Trophoblast cell (in vitro differentiated cells and primary cell): ENCODE measurements at regions not wholly inside any gene's neighbourhood (a gene's known extent, or its start where the extent isn't known, plus 50 kb on each side); places are given as distances from the start of the nearest gene placed in this dataset.
A peak's percentile ranks its signal among the peaks of the same experiment; 100 is the strongest.

ENCODE experiments used
- DNase-seq, 2 donors: peaks; one replicate each; pipeline ENCODE4 v3.0.0-alpha.2; 2016
- H2AFZ ChIP-seq: 2 replicates; pipeline ENCODE4 v1.6.1; 2013; ENCODE audit warnings: low read length, moderate library complexity, mild to moderate bottlenecking; ENCODE audit not compliant: insufficient read depth, poor library complexity
- H2AK5ac ChIP-seq: 2 replicates; pipeline ENCODE4 v1.6.1; 2013; ENCODE audit warnings: mild to moderate bottlenecking, low read length
- H2BK120ac ChIP-seq: 2 replicates; pipeline ENCODE4 v1.6.1; 2013; ENCODE audit warnings: low read length, mild to moderate bottlenecking, moderate library complexity; ENCODE audit not compliant: insufficient read depth, poor library complexity
- H2BK12ac ChIP-seq: 2 replicates; pipeline ENCODE4 v1.6.1; 2013; ENCODE audit warnings: mild to moderate bottlenecking, low read length, moderate library complexity
- H2BK5ac ChIP-seq: 2 replicates; pipeline ENCODE4 v1.6.1; 2013; ENCODE audit warnings: low read length, low read depth, moderate library complexity, mild to moderate bottlenecking; ENCODE audit not compliant: poor library complexity
- H3K14ac ChIP-seq: 2 replicates; pipeline ENCODE4 v1.6.1; 2013; ENCODE audit warnings: mild to moderate bottlenecking, low read length
- H3K18ac ChIP-seq: 2 replicates; pipeline ENCODE4 v1.6.1; 2013; ENCODE audit warnings: mild to moderate bottlenecking, low read length
- H3K23ac ChIP-seq: 2 replicates; pipeline ENCODE4 v1.6.1; 2013; ENCODE audit warnings: low read length
- H3K27ac ChIP-seq: 2 replicates; pipeline ENCODE4 v1.5.1; 2013; ENCODE audit warnings: low read depth, mild to moderate bottlenecking, inconsistent platforms, low read length, moderate library complexity
- H3K27me3 ChIP-seq: 2 replicates; pipeline ENCODE4 v1.6.1; 2013; ENCODE audit warnings: inconsistent platforms, mild to moderate bottlenecking, low read length, moderate library complexity; ENCODE audit not compliant: insufficient read depth
- H3K36me3 ChIP-seq, 2 experiments: 1 replicate in 1 of 2; 2 replicates in 1 of 2; pipeline ENCODE4 v1.6.1; 2013; ENCODE audit warnings: low read length in 2 of 2, mild to moderate bottlenecking in 2 of 2, moderate library complexity in 1 of 2; ENCODE audit not compliant: insufficient read depth in 2 of 2, control insufficient read depth in 1 of 2
- H3K4ac ChIP-seq: 2 replicates; pipeline ENCODE4 v1.6.1; 2013; ENCODE audit warnings: low read depth, mild to moderate bottlenecking, low read length, moderate library complexity
- H3K4me1 ChIP-seq, 2 experiments: 1 replicate in 1 of 2; 2 replicates in 1 of 2; pipeline ENCODE4 v1.6.1; 2013; ENCODE audit warnings: low read length in 2 of 2, mild to moderate bottlenecking in 2 of 2, moderate library complexity in 1 of 2; ENCODE audit not compliant: insufficient read depth in 2 of 2, control insufficient read depth in 1 of 2
- H3K4me2 ChIP-seq: 2 replicates; pipeline ENCODE4 v1.6.1; 2013; ENCODE audit warnings: inconsistent platforms, mild to moderate bottlenecking, low read length, moderate library complexity
- H3K4me3 ChIP-seq: 2 replicates; pipeline ENCODE4 v1.5.1; 2013; ENCODE audit warnings: mild to moderate bottlenecking, low read depth, low read length, inconsistent platforms
- H3K79me1 ChIP-seq: one replicate; pipeline ENCODE4 v1.6.1; 2013; ENCODE audit warnings: low read length
- H3K79me2 ChIP-seq: 2 replicates; pipeline ENCODE4 v1.6.1; 2013; ENCODE audit warnings: low read length, mild to moderate bottlenecking; ENCODE audit not compliant: control insufficient read depth, insufficient read depth, poor library complexity
- H3K9ac ChIP-seq: 2 replicates; pipeline ENCODE4 v1.6.1; 2013; ENCODE audit warnings: mild to moderate bottlenecking, low read length
- H3K9me3 ChIP-seq: 2 replicates; pipeline ENCODE4 v1.6.1; 2013; ENCODE audit warnings: low read depth, mild to moderate bottlenecking, control low read depth, inconsistent platforms, low read length; ENCODE audit not compliant: insufficient read depth
- H4K12ac ChIP-seq: 2 replicates; pipeline ENCODE4 v1.6.1; 2013; ENCODE audit warnings: low read depth, mild to moderate bottlenecking, low read length, moderate library complexity
- H4K8ac ChIP-seq: 2 replicates; pipeline ENCODE4 v1.6.1; 2013; ENCODE audit warnings: low read depth, mild to moderate bottlenecking, low read length, moderate library complexity
- H4K91ac ChIP-seq: one replicate; pipeline ENCODE4 v1.6.1; 2013; ENCODE audit warnings: low read depth, mild to moderate bottlenecking, low read length, moderate library complexity
- WGBS: extraction: QIAGEN DNeasy Blood & Tissue Kit; methylation state at CpG from one replicate; pipeline ENCODE4 v1.1.7; 2013; ENCODE audit warnings: missing lambda C conversion rate; ENCODE audit not compliant: insufficient read length, insufficient coverage; ENCODE audit errors: extremely low coverage; 5-methylcytosine and 5-hydroxymethylcytosine counted together

DNA sequence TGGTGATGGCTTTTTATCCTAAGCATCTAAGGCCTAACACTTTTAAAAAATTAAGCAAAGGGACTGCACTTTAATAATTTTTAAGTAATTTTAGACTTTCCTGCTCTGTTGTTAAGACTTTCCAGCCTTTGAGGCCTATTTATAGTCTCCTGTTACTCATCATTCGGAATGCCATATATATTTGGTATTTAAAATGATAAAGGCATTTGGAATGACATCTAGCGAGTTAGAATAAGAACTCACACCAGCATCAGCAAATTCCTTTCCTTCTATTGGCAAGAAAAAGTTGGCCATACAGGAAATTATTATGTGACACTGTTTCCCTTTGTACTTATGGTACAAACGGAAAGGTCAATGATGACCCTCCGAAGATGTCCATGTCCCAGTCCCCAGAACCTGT, 88.1 kb upstream of the STMND1 start:
- no peak overlapping the region for H3K18ac ChIP-seq
- H3K9me3 ChIP-seq, result no peaks in the 10 kb centered on the region
- no peak overlapping the region for H2BK120ac ChIP-seq
- no peak overlapping the region for H3K9ac ChIP-seq
- no peaks in the 10 kb centered on the region for H3K79me1 ChIP-seq
- H4K8ac ChIP-seq, result no peak overlapping the region
- H3K23ac ChIP-seq, result no peak overlapping the region
- H3K27ac ChIP-seq, result no peak overlapping the region
- H3K27me3 ChIP-seq, result no peaks in the 10 kb centered on the region
- H3K4me1 ChIP-seq, result peaks cover 3 to 8% of the 10 kb centered on the region in 2 experiments
- DNase-seq, result peak; percentile 42 to 88
- H2BK5ac ChIP-seq, result no peak overlapping the region
- H3K4me2 ChIP-seq, result no peak overlapping the region
- no peak overlapping the region for H2AFZ ChIP-seq
- no peak overlapping the region for H3K14ac ChIP-seq
- no peak overlapping the region for H4K91ac ChIP-seq
- no CpG with 5 or more reads among the region's 4 CpGs for WGBS
- H3K36me3 ChIP-seq, result no peaks in the 10 kb centered on the region
- H2BK12ac ChIP-seq, result no peak overlapping the region
- no peak overlapping the region for H3K4me3 ChIP-seq
- no peak overlapping the region for H4K12ac ChIP-seq
- no peak overlapping the region for H3K4ac ChIP-seq
- H2AK5ac ChIP-seq, result no peak overlapping the region
- no peaks in the 10 kb centered on the region for H3K79me2 ChIP-seq

DNA sequence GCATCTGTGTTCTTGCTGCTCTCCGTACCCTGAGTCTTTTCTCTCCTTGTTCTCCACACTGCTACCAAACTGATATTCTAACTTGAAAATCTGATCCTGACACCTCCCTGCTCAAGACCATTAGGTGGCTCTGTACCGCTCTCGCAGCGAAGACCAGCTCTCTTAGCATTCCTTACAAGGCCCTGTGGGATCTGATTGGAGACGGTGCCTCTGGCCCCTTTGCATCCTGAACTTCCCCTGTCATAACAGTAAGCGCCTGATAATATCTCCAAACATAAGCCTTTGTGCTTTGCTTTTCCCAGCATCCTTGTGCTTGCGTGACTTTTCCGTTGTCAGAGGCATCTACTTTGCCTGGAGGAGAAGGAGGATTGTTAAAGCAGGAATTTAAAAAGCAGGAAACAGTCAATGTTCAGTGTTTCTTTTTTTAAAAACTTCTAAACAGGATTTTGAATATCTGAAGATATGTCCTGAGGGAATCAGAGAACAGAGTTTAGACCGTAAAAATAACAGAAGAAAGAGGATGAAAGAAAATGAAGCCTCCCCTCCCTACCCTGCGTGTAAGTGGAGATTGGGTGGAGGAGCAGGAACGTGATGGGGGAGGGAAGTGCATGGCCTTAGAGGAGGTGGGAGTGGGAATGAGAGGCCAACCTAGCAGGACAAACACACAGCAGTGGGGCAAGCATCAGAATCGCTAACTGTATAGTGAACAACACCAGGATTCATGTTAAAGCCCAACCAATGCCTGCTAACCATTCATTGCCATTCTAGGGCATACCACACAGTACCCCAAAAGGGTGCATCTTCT, 89.2 kb upstream of the STMND1 start:
- Histone ChIP-seq H3K27ac (peak overlapping the region; percentile 52), H3K23ac (no peak overlapping the region), H2BK5ac (no peak overlapping the region), H3K14ac (no peak overlapping the region), H3K9me3 (no peaks in the 10 kb centered on the region), H3K9ac (no peak overlapping the region), H2AK5ac (no peak overlapping the region), H3K79me1 (no peaks in the 10 kb centered on the region), H2BK12ac (no peak overlapping the region), H3K79me2 (no peaks in the 10 kb centered on the region), H3K4me3 (no peak overlapping the region), H3K4me1 (peaks cover 3 to 8% of the 10 kb centered on the region in 2 experiments), H3K36me3 (no peaks in the 10 kb centered on the region), H2BK120ac (no peak overlapping the region), H3K18ac (no peak overlapping the region), H4K8ac (peak overlapping the region; percentile 48), H3K4ac (no peak overlapping the region), H3K27me3 (no peaks in the 10 kb centered on the region), H2AFZ (no peak overlapping the region), H4K91ac (no peak overlapping the region), H4K12ac (no peak overlapping the region), H3K4me2 (peak overlapping the region; percentile 11)
- DNase-seq, result peak; percentile 83 to 89
- no CpG with 5 or more reads among the region's 12 CpGs for WGBS

DNA sequence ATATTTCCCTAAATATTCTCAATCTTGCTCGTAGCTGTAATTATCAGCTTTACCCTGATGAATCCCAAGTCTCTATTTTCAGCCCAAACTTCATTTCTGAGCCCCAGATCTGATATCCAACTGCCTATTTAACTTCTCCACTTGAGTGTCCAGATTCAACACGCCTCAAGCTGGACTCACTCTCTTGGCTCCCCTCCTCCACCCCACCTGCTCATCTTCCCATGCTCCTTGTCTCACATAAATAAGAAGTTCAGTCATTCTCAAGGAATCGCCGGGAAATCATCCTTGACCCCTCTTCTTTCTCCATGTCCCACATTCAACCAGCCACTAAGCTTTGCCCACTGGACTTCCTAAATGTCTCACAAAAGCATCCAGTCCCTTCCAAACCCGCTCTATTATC, 89.9 kb upstream of the STMND1 start:
- Histone ChIP-seq H3K79me2 (no peaks in the 10 kb centered on the region), H3K4me2 (peak overlapping the region; percentile 11), H3K79me1 (no peaks in the 10 kb centered on the region), H3K9me3 (no peaks in the 10 kb centered on the region), H2AFZ (no peak overlapping the region), H2BK12ac (no peak overlapping the region), H3K4ac (no peak overlapping the region), H2BK5ac (peak overlapping the region; percentile 18), H3K27me3 (no peaks in the 10 kb centered on the region), H4K91ac (no peak overlapping the region), H3K27ac (peak overlapping the region; percentile 21), H2AK5ac (no peak overlapping the region), H3K23ac (no peak overlapping the region), H4K8ac (no peak overlapping the region), H3K36me3 (no peaks in the 10 kb centered on the region), H3K14ac (no peak overlapping the region), H2BK120ac (no peak overlapping the region), H3K4me1 (peaks cover 3 to 8% of the 10 kb centered on the region in 2 experiments), H4K12ac (no peak overlapping the region), H3K18ac (no peak overlapping the region), H3K9ac (no peak overlapping the region), H3K4me3 (no peak overlapping the region)
- DNase-seq, result no peak
- no CpG with 5 or more reads among the region's 5 CpGs for WGBS

DNA sequence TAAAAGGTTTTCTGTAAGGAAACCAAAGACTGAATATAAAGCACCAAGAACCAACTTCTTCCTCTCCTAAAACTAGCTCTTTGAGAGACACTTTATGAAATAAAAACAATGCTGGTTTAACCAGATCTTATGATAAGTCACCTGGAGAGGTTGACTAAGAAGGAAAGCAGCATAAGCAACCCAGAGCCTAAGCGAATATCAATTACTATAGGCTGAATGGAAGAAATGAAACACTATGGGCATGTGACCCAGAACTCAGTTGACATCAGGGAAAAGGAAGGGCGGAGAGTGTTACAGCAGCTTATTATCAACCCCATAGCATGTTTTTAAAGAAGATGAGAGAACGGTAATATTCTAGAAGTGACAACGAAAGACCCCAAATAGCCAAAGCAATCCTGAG, 94.1 kb upstream of the STMND1 start:
- Histone ChIP-seq H3K14ac (no peak overlapping the region), H2BK12ac (no peak overlapping the region), H3K4me3 (no peak overlapping the region), H2AFZ (no peak overlapping the region), H3K4ac (no peak overlapping the region), H3K27ac (no peak overlapping the region), H4K12ac (no peak overlapping the region), H3K9me3 (no peaks in the 10 kb centered on the region), H2AK5ac (no peak overlapping the region), H3K4me2 (no peak overlapping the region), H3K79me2 (no peaks in the 10 kb centered on the region), H3K18ac (no peak overlapping the region), H3K9ac (no peak overlapping the region), H3K4me1 (peaks cover under 1 to 5% of the 10 kb centered on the region in 2 experiments), H4K91ac (no peak overlapping the region), H3K36me3 (no peaks in the 10 kb centered on the region), H2BK5ac (no peak overlapping the region), H3K23ac (no peak overlapping the region), H3K27me3 (no peaks in the 10 kb centered on the region), H2BK120ac (no peak overlapping the region), H3K79me1 (no peaks in the 10 kb centered on the region), H4K8ac (no peak overlapping the region)
- DNase-seq, result peak in 1 of 2 donors; percentile 10
- no CpG with 5 or more reads among the region's 4 CpGs for WGBS
